GM23338 (cell line): ENCODE measurements at regions not wholly inside any gene's neighbourhood (a gene's known extent, or its start where the extent isn't known, plus 50 kb on each side); places are given as distances from the start of the nearest gene placed in this dataset.

Source experiments
- CREB1 ChIP-seq: fragments of 250-450 bp; sonication (Bioruptor Pico); IDR thresholded peaks from 2 replicates; pipeline ENCODE4 v1.5.0; 2020; ENCODE audit warnings: low read depth, mild to moderate bottlenecking, moderate library complexity
- CTCF ChIP-seq, 2 experiments: fragments of 200-600 bp in 1 of 2; sonication (generic) in 1 of 2; conservative IDR thresholded peaks; 2 replicates each; pipeline versions ENCODE4 v1.5.1 to v1.6.1; 2016 to 2017; ENCODE audit warnings: antibody characterized with exemption in 2 of 2, low read depth in 2 of 2, mild to moderate bottlenecking in 2 of 2, moderate library complexity in 1 of 2
- ETS1 ChIP-seq: IDR thresholded peaks from 2 replicates; pipeline ENCODE4 v1.6.1; 2016; ENCODE audit warnings: antibody characterized with exemption
- EZH2 ChIP-seq: fragments of 200-600 bp; sonication (generic); IDR thresholded peaks from one replicate; pipeline ENCODE4 v1.8.0; 2017; ENCODE audit warnings: antibody characterized with exemption, mild to moderate bottlenecking, low read depth; ENCODE audit not compliant: unreplicated experiment
- EZH2phosphoT487 ChIP-seq: fragments of 200-600 bp; sonication (generic); IDR thresholded peaks from one replicate; pipeline ENCODE4 v1.8.1; 2018; ENCODE audit warnings: antibody characterized with exemption; ENCODE audit not compliant: unreplicated experiment
- JUNB ChIP-seq: IDR thresholded peaks from one replicate; pipeline ENCODE4 v1.6.1; 2016; ENCODE audit warnings: antibody characterized with exemption; ENCODE audit not compliant: unreplicated experiment
- NANOG ChIP-seq: IDR thresholded peaks from 2 replicates; pipeline ENCODE4 v1.6.1; 2016; ENCODE audit warnings: antibody characterized with exemption, borderline replicate concordance
- POLR2AphosphoS5 ChIP-seq: IDR thresholded peaks from 2 replicates; pipeline ENCODE4 v1.6.1; 2016; ENCODE audit warnings: antibody characterized with exemption, low read depth
- REST ChIP-seq: IDR thresholded peaks from one replicate; pipeline ENCODE4 v1.6.1; 2018; ENCODE audit warnings: antibody characterized with exemption; ENCODE audit not compliant: unreplicated experiment

- no peak for TF ChIP-seq CTCF (conservative IDR thresholded peaks at IDR 0.05; ENCODE audit: low read depth in 2 of 2)
- TF ChIP-seq EZH2, result no peak
- TF ChIP-seq REST, result no peak
- TF ChIP-seq EZH2phosphoT487, result no peak
- no peak for TF ChIP-seq CREB1 (CRISPR knock-in tag)
- no peak for TF ChIP-seq POLR2AphosphoS5
- TF ChIP-seq ETS1, result no peak
- no peak for TF ChIP-seq JUNB
- TF ChIP-seq NANOG, result no peak
Observed at GRCh38 chrX:25726539-25726938, 411.6 kb upstream of the MAGEB18 start.
